ENCODE measurements at regions not wholly inside any gene's neighbourhood (a gene's known extent, or its start where the extent isn't known, plus 50 kb on each side); places are given as distances from the start of the nearest gene placed in this dataset.

GRCh38 chr1:30598571-30599114 lies 124.7 kb downstream of the MATN1 start:
- ATAC-seq (no peak), DNase-seq (ENCODE audit: low read depth, low spot score) (no peak), FAIRE-seq (no peak)
- no peak overlapping the region for H2AFZ ChIP-seq (ENCODE audit: control insufficient read depth, low read depth, low read length)
- ChIA-PET SMC1A (ENCODE audit: uncharacterized antibody, unreplicated experiment) (no interaction called here), CTCF (no interaction called here), POLR2A (no interaction called here), RAD21 (ENCODE audit: unreplicated experiment) (no interaction called here)
- intact Hi-C loops (cut with micrococcal nuclease; ENCODE audit: unreplicated experiment) = no loop called here
- H3K27me3 ChIP-seq (replicated peaks in 1 of 2; ENCODE audit: control insufficient read depth in 2 of 2, insufficient read depth in 2 of 2, low read length in 1 of 2) = no peaks in the 10 kb centered on the region
- no TSS peak for BruUV-seq (replicated peaks)
- H3K79me2 ChIP-seq (ENCODE audit: control insufficient read depth, insufficient read depth, low read length) = no peaks in the 10 kb centered on the region
- no peaks in the 10 kb centered on the region for H3K4me1 ChIP-seq (ENCODE audit: control insufficient read depth, insufficient read depth, low read length)
- H3K4me3 ChIP-seq = no peak overlapping the region
- TF ChIP-seq ELK1 (IDR thresholded peaks at IDR 0.05; ENCODE audit: low read depth, low read length) = no peak
- no peak for TF ChIP-seq RBBP5 (conservative IDR thresholded peaks at IDR 0.05)
- TF ChIP-seq NFYA (IDR thresholded peaks at IDR 0.05; ENCODE audit: borderline replicate concordance, low read depth, low read length) = no peak
- TF ChIP-seq MLLT1 (IDR thresholded peaks at IDR 0.05) = no peak
- no peak for TF ChIP-seq CHD1 (IDR thresholded peaks at IDR 0.05; ENCODE audit: low read depth, low read length)
- H3K4me2 ChIP-seq (ENCODE audit: control insufficient read depth, insufficient read depth) = no peak overlapping the region
- in situ Hi-C loops (cut with MboI) = no loop called here
- H3K36me3 ChIP-seq (ENCODE audit: control insufficient read depth in 2 of 2, insufficient read depth in 2 of 2, low read length in 1 of 2) = no peaks in the 10 kb centered on the region
- H3K9me3 ChIP-seq (replicated peaks; ENCODE audit: control insufficient read depth, insufficient read depth, low read length) = no peaks in the 10 kb centered on the region
- no peak overlapping the region for H3K27ac ChIP-seq (ENCODE audit: control insufficient read depth, insufficient read depth)
- no peaks in the 10 kb centered on the region for H4K20me1 ChIP-seq (ENCODE audit: control insufficient read depth, insufficient read depth)
- H3K9ac ChIP-seq (ENCODE audit: control insufficient read depth, insufficient read depth, low read length) = no peak overlapping the region
- 3% methylated on average over 4 of the region's 4 CpGs for WGBS (ENCODE audit: insufficient coverage, insufficient replicate concordance, low lambda C conversion rate, missing lambda C conversion rate)

- H3K27me3 ChIP-seq (replicated peaks in 1 of 2; ENCODE audit: control insufficient read depth in 2 of 2, insufficient read depth in 2 of 2, low read length in 1 of 2) = no peaks in the 10 kb centered on the region
- H3K9ac ChIP-seq (ENCODE audit: control insufficient read depth, insufficient read depth, low read length) = no peak overlapping the region
- SMC1A ChIA-PET (ENCODE audit: uncharacterized antibody, unreplicated experiment) = no interaction called here
- DNase-seq (ENCODE audit: low read depth, low spot score) (no peak), ATAC-seq (no peak), FAIRE-seq (no peak)
- 16% methylated on average over 6 of the region's 6 CpGs for WGBS (ENCODE audit: insufficient coverage, insufficient replicate concordance, low lambda C conversion rate, missing lambda C conversion rate)
- no peak overlapping the region for H2AFZ ChIP-seq (ENCODE audit: control insufficient read depth, low read depth, low read length)
- intact Hi-C loops (cut with micrococcal nuclease; ENCODE audit: unreplicated experiment) (no loop called here), in situ Hi-C loops (cut with MboI) (no loop called here)
- H3K4me1 ChIP-seq (ENCODE audit: control insufficient read depth, insufficient read depth, low read length) = no peaks in the 10 kb centered on the region
- RAD21 ChIA-PET (ENCODE audit: unreplicated experiment) = no interaction called here
- H3K36me3 ChIP-seq (ENCODE audit: control insufficient read depth in 2 of 2, insufficient read depth in 2 of 2, low read length in 1 of 2) = no peaks in the 10 kb centered on the region
- H3K4me3 ChIP-seq = no peak overlapping the region
- no peaks in the 10 kb centered on the region for H4K20me1 ChIP-seq (ENCODE audit: control insufficient read depth, insufficient read depth)
- H3K27ac ChIP-seq (ENCODE audit: control insufficient read depth, insufficient read depth) = no peak overlapping the region
- POLR2A ChIA-PET = no interaction called here
- no peaks in the 10 kb centered on the region for H3K79me2 ChIP-seq (ENCODE audit: control insufficient read depth, insufficient read depth, low read length)
- no peak overlapping the region for H3K4me2 ChIP-seq (ENCODE audit: control insufficient read depth, insufficient read depth)
- CTCF ChIA-PET = no interaction called here
- BruUV-seq (replicated peaks) = no TSS peak
- no peaks in the 10 kb centered on the region for H3K9me3 ChIP-seq (replicated peaks; ENCODE audit: control insufficient read depth, insufficient read depth, low read length)
- no peak for TF ChIP-seq ETV6 (conservative IDR thresholded peaks at IDR 0.05 in 1 of 2, IDR thresholded peaks at IDR 0.05 in 1 of 2; ENCODE audit: borderline replicate concordance in 1 of 2, low read depth in 1 of 2)
- no peak for TF ChIP-seq BHLHE40 (IDR thresholded peaks at IDR 0.05; ENCODE audit: borderline replicate concordance in 1 of 2, low read depth in 2 of 2, low read length in 1 of 2)
- TF ChIP-seq IKZF2 (IDR thresholded peaks at IDR 0.05) = no peak
- TF ChIP-seq IRF4 (IDR thresholded peaks at IDR 0.05; ENCODE audit: low read depth, low read length) = no peak
- TF ChIP-seq PKNOX1 (IDR thresholded peaks at IDR 0.05) = no peak
- TF ChIP-seq REST (IDR thresholded peaks at IDR 0.05; ENCODE audit: low read depth, low read length) = no peak
Measured at GRCh38 chr1:30597711-30598110, 125.7 kb downstream of the MATN1 start.
